HuH-7.5 (cell line): ENCODE measurements at regions not wholly inside any gene's neighbourhood (a gene's known extent, or its start where the extent isn't known, plus 50 kb on each side); places are given as distances from the start of the nearest gene placed in this dataset.

Experiments used
- DNase-seq: peaks from one replicate; pipeline ENCODE4 v3.0.0; 2011; ENCODE audit warnings: low spot score

DNA sequence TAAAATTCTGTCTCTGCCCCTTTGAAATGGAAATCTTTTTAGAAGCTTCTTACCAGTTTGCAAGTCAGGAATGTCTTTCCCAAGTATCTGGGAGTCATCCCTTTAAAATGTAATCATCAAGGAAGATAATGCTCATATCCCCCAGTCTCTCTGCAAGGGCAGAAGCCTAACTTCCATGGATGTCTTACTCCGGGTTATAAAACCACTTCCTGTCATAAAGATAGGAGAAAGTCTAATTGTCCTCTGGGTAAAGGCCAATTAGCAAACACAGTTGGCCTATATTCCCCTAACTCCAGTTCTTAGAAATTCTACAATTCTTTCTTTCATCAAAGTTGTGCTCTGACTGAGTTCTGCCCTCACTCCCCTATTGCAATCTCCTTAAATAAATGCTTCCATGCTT is 1631.5 kb upstream of the LRRTM3 start:
- no peak for DNase-seq

DNA sequence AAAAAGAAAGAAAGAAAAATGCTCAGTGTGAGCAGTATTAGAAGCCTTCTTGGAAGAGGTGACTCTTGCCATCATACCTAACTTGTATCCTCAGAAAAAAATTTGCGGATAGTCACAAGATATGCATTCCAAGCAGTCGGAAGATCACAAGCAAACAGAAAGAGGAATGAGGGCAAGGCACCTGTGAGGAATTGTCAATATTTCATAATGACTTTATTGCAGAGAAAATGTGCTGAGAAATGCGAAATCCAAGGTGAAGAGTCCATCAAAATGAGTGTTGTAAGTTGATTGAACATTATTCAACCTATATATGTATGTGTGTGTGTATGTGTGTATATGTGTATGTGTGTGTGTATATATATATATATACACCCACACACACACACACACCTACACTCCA is 1624.7 kb upstream of the LRRTM3 start:
- DNase-seq, result no peak

DNA sequence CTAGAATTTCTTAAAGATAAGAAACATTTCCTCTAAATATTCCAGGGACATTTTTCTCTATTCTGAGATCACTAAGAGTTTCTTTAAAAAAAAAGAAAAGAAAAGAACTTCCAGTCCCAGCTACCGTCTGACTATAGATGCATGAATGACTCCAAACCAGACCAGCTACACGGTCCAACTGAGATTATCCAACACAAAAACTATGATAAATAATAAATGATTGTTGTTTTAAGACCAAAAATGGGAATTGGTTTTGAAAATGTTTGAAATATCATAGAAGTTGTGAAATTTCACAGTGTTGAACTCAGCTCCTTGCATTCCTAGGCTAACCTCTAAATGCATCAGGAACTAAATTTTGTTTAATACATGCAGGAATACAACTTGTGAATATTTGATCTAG is 1619.6 kb upstream of the LRRTM3 start:
- no peak for DNase-seq

DNA sequence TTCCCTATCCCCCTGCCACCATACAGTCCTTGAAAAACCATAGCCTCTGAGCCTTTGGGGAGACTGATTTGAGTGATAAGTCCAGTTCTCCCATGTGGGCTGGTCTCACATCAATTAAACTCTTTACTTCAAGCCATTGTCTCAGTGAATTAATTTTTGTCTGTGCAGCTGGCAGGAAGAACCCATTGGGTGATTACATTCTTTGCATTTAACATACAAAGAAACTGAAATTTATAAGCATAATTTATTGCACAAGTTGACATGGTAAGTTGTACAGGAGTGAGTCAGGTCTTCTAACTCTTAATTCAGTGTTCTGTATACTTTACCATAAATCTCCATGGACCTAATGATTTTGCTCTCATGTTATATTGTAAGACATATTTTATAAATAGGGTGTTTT is 1613.0 kb upstream of the LRRTM3 start:
- DNase-seq, result no peak

DNA sequence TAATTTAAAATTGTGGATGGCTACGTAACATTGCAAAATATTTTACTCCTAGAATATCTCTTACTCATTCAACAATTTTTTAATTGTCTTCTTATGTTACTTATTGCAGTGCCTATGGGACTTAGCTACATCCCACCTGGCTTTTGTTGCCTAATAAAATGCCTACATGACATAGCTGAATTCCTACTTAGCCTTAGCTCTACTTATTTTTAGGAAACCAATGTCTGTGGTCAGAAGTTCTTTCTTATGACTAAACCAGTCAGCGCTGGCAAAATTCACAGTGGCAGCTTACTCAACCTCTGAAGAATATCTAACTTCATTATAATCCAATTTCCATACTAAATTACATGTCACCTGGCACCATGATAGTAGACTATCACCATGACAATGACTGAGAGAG is 1612.4 kb upstream of the LRRTM3 start:
- no peak for DNase-seq

DNA sequence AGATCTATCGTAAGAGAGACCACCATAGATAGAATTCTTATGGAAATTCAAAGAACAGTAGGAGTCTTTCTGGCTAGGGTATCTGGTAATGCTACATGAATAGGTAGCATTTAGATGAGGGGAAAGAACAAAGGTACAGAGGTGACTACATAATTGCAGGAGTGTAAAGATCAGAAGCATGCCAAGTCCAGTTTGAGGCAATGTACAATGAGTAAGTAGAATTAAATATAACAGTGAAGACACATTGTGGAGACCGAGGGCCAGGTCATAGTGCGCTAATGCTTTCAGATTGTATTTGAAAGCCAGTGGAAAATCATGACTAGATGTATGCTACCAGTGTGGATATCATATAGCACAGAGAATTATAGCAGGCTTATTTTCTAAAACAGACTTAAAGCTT is 1611.6 kb upstream of the LRRTM3 start:
- no peak for DNase-seq

DNA sequence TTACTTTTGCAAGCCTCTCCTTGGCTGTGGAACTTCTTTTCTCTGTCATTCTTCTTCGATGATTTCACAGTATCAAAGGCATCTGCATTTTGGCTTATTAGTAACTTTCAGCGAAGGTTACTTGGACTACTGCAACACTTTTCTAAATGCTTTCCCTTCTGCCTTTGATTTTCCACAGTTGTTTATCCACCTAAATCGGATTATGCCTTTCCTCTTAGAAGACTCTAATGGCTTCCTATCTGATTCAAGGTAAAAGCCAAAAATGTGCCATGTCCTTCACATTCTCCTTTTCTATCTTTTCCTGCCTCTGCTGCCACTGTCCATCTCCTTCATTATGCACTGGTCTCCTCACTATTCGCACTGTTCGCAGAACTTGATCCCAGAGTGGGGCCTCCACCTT is 1606.3 kb upstream of the LRRTM3 start:
- DNase-seq, result no peak

DNA sequence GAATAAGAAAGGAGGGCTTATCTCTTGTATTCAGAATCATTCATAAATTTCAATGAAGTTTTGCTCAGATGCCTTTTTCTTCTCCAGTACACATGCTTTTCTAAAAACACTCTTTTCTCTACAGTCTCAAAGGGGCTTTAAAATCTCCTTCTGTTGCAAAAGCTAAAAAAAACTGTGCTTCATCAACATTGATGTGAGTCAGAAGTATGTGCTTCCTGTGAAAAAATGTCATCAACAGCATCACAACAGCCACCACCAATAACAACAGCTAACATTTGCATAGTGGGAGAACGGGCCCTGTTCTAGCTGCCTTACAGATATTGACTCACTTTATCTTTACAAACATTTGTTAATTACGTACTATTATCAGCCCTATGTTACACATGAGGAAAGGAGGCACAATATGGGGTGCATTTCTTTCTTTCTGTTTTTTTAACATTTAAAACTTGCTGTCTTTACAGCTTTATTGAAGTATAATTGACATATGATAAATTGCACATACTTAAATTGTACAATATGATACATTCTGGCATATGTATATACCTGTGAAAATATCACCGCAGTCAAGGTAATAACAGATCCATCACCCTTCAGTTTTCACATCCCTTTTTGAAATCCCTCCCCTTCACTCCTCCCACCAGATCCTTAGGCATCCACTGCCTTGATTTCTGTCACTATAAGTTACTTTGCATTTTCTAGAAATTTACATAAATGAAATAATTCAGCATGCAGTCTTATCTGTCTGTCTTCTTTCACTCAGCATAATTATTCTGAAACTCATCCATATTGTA is 1605.4 kb upstream of the LRRTM3 start:
- no peak for DNase-seq

DNA sequence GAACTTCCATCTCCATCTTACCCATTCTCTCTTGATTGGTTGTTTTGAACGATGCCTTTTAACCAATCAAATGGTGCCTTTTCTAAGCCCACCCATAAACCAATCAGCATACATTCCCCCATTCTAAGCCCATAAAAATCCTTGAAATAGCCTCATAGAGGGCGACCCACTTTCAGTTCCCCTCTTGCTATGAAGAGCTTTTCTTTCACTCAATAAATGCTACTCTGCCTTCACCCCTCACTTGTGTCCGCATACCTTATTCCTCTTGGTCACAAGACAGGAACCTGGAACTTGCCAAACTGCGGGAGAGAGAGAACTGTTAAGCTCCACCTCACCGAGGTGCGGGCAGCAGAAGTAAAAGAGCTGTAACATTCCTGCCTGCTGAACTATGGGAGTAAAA is 1602.0 kb upstream of the LRRTM3 start:
- DNase-seq, result no peak

DNA sequence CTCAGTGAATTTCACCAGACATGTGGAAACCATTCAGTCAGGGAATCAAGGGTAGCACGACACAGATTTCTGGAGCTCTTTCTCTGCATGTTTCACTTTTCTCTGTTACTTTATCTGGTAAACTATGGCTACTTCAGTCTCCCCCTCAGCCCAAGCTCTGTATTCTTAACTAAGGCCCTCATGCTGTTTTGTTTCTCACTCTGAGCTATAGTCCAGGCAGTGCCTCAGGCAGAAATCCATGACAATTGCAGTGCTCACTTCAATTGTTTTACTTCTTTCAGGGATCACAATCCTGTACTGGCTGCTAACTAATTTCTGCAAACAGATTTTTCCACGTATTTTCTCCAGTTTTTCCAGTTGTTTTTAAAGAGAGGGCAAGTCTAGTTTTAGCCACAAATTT is 1599.9 kb upstream of the LRRTM3 start:
- no peak for DNase-seq

DNA sequence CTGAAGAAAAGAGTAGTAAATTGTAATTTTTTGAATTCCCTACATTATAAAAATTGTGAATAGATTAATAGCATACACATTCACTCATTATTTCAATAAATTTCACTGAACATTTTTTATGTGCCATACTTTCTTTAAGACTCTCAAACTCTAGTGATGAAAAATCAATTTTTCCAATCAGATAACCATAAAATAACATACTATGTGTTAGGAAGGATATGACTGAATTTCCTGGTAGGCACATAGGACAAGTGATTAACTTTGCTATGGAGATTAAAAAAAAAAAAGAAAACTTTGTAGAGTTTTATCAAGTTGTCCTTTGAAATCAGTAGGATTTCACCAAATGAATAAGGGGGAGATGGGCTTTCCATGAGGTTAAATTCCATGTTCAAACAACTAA is 1597.3 kb upstream of the LRRTM3 start:
- DNase-seq, result no peak

DNA sequence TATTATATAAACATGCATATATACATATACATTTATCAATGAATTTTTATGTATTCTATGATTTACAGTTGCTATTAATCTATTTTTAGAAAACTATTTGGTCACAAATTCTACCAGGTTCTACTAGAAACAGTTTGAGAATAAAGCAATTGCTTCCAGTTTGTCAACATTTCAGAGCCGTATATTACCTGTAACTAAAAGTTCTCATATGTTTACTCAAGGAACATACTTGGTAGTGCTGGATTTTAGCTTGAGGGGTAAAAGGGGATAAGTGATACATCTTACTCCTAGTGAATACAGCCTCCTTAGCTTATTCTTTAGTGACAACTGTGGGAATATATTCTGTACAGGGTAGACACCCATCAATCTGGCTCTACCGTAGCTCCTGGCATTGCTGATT is 1590.5 kb upstream of the LRRTM3 start:
- DNase-seq, result no peak

DNA sequence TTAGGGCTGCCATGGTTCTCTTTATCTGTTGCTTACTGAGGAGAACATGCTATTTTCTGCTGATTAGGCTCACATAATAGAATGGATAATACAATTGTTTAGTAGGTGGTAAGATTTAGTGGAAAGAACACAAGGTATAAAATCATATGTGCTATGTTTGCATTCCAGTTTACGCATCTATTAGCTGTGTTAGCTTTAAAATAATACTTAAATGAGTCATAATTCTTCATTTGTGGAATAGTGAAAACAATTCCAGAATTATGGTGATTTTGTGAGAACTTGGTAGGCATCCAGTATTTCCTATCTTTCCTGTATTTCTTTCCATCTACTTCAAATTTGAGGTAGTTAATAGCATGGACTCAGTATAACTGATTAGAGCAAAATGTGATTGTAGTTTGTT is 1585.5 kb upstream of the LRRTM3 start:
- no peak for DNase-seq

DNA sequence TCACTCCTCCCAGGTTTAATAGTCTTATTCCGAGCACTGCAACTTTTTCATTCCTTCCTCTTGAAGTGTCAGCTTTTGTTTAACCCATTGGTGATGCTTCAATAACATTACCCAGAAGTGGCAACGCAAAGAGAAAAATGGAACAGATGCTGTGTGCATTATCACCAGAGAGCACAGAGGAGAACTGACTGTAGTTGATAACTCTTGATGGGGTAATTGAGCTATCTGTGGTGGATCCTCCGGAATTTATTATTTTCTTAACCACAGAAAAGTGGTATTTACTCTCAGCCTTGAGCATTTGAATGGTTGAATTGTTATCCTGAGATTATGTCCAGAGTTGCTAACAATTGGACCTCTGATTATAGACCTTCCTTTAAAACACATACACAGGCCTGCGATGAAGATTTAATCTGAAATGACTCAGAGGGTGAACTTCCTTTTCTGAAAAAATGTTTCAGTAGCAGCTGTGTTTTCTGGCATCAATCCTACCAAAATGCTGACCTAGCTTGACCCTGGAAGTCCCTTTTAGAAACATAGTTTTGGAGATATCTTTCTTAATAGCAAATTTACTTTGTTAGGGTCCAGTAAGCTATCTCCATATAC is 1584.4 kb upstream of the LRRTM3 start:
- no peak for DNase-seq

DNA sequence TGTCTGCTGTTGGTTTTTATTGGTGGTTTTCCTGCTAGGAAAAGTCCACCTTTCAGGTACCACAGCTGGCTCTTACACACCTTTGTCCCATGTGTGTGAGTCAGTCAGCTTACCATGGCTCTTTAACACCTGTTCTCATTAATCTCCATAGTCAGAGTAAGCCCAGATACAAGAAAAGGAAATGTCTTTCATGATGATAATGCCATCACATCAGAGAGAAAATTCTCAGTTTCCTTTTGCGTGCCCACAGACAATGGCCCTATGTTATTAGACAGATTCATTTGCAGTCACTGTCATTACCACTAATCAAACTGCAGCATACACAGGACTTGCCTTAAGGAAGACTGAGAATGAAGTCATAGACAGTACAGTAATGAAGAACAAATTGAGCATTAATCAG is 1583.6 kb upstream of the LRRTM3 start:
- DNase-seq, result no peak

DNA sequence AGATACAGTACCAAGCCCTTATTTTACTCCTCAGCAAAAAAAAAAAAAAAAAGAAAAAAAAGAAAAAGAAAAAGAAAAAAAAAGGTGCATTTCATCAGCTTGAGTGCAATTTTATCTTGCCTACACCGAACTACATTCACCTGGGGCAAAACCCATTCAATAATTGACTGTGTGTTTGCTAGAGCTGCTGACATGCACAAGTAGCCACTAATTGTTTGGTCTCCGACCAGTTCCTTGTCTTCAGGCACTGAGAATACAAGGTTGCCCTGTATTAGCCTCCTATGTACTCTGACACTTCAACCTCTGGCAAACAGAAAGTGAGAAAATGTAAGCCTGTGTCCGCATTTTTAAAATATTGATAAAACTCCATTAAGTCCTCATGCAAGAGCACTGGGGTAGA is 1579.4 kb upstream of the LRRTM3 start:
- DNase-seq, result no peak

DNA sequence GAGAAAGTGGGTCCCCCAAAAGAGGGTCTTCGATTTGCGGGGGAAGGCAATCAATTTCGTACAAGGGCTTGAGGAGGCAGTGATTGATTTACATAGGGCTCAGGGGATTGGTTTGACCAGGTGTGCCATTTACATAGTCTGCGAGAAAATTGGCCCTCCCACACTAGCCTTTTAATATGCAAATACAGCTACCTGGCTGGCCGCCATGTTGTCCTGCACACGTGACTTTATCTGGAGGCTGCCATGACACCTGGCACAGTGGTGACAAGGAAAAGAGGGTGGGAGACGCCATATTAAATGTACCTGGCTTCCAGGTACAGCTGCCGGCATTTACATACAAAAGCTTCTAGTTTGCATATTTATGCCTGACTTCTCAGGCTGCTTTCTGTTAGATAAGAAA is 1577.2 kb upstream of the LRRTM3 start:
- DNase-seq, result no peak

DNA sequence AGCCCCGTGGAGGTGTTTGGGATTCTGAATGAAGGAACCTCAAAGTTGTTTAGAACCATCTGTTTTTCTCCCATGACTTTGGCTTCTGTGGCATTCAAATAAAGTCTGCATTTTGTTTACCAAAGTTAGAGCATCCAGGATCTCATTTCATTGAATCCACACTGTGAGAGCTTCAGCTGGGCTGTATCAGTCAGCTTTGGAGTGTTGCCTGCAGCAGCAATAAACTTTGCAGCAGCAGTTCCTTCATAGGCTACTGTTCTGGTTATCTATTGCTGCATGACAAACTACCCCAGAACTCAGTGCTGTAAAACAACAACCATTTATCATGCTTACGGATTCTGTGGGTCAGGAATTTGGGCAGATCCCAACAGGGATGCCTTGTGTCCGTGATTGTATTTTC is 1575.2 kb upstream of the LRRTM3 start:
- no peak for DNase-seq

DNA sequence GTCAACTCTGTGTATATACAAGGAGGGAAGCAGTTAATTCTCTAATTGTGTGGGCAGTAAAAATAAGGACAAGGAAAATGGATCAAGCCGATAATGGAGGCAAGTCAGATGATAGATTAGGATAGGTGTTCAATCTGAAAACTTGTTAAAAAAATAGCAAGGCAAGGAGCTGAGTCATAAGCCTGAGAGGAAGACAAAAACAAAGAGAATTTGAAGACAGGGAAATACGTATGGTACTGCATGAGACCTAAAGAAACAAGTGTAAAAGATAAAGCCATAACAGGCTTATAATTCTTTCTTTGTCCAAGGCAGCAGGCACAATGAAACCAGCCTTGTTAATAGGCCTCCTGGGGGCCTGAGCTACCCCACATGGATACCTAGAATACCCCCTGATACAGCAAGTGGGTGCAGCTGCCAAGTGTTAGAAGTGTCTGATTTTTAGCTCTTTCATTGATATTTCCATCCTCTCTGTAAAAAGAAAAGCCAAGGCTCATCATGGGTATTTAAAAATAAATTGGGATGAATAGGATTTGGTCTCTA is 1570.6 kb upstream of the LRRTM3 start:
- no peak for DNase-seq

DNA sequence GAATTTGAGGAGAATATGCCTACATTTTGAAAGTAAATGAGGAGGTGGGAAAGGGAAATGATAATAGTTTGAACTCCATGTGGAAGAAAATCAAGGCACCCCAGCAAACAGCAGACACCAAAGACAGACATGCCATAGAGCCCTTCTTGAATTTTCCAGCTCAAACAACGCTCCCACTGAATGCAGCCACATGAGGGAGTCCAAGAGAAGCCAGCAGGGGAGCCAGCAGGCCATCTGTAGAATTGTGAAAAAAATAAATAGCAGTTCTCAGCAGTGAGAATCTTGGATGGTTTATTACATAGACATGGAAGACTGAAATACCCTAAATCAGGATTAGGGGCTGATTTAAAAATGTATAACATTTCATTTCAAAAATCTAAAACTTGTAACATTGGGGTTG is 1567.3 kb upstream of the LRRTM3 start:
- DNase-seq, result no peak

DNA sequence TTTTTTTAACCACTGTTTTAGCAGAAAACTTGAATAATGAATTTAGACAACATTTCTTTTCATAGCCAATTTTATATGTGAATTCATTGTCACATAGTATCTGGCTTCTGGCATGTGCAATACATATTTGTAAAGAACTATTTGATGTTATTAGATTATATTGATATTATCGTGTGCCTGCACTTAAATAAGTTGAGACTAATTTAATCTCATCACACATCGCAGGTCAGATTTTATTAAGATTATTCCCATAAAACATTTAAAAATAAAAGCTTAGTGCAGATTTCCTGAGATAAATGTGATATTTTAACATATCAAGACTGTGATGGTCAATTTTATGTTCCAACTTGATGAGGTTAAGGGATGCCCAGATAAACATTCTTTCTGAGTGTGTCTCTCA is 1565.3 kb upstream of the LRRTM3 start:
- no peak for DNase-seq

DNA sequence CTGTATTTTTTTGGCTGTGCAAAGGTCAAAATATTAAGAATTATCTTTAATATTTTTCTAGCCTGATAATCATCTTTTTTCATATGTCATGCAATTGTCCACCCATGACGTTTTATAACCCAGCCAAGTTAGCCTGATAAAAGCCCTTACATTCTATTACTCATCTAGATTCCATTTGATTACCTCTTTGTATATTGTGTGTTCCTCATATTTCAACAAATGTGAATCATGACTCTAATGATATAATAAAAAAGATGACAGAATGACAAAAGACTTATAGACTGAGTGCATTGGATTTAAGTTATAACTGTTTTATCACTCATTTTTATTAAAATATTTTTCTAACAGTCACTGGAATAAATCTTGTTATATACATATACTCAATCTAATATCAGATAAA is 1560.0 kb upstream of the LRRTM3 start:
- DNase-seq, result no peak

DNA sequence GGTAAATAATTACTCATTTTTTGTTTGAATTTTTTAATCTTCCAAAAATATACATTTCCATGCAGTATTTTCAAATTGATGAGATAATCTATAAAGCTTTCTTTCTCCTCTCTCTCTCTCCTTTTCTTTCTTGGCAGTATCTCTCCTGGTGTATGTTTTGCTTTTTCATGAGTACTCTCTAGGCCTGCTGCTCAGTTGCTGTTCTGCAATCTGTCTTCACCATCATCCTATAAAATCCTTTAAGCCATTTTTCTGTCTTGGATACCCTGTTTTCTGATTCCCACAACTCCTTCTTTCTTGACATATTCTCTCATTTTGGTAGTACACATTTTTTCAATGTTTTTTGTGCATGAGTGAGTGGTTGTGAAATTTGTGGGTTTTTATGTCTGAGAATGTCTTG is 1558.1 kb upstream of the LRRTM3 start:
- DNase-seq, result no peak

DNA sequence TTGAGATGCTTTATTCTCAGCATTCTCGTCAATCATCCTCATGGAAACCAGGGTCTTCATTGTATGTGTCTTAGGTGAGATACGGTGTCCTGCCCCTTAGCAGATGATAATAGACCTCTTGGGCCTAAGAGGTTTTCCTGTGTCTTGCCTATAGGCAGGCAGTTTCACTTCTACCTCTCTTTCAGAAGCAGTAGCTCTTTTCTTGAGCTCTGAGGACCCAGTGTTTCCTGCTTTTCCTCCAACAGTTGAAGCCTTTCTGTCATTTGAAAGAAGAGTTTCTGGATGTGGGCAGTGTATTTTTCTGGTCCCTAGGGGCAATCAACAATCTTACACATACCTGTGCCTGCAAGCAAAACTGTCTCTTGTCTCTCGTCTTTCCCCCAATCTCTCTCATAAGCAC is 1550.3 kb upstream of the LRRTM3 start:
- no peak for DNase-seq
